Liver (tissue), 7 donors: ENCODE measurements at regions not wholly inside any gene's neighbourhood (a gene's known extent, or its start where the extent isn't known, plus 50 kb on each side); places are given as distances from the start of the nearest gene placed in this dataset.

ENCODE experiments used
- DNase-seq: peaks from one replicate; pipeline ENCODE4 v3.0.0-alpha.2; 2017; ENCODE audit warnings: low spot score
- H3K27ac ChIP-seq, 2 donors: one replicate each; pipeline ENCODE4 v1.7.0; 2013; ENCODE audit warnings: inconsistent platforms in 2 of 2, low read length in 2 of 2, control low read depth in 1 of 2, low read depth in 1 of 2, mild to moderate bottlenecking in 1 of 2
- H3K27me3 ChIP-seq, 4 donors: one replicate each; pipeline versions ENCODE4 v1.6.1 to v1.7.0; 2013; ENCODE audit warnings: low read length in 3 of 4, inconsistent platforms in 1 of 4, mild to moderate bottlenecking in 1 of 4, moderate library complexity in 1 of 4; ENCODE audit not compliant: control insufficient read depth in 4 of 4, insufficient read depth in 4 of 4
- H3K36me3 ChIP-seq, 4 donors: one replicate each; pipeline versions ENCODE4 v1.6.1 to v1.7.0; 2013; ENCODE audit warnings: low read length in 3 of 4, mild to moderate bottlenecking in 3 of 4, low read depth in 1 of 4, moderate library complexity in 1 of 4; ENCODE audit not compliant: control insufficient read depth in 4 of 4, insufficient read depth in 3 of 4
- H3K4me1 ChIP-seq, 4 donors: one replicate each; pipeline versions ENCODE4 v1.6.1 to v1.7.0; 2013; ENCODE audit warnings: low read length in 3 of 4, mild to moderate bottlenecking in 3 of 4, moderate library complexity in 1 of 4; ENCODE audit not compliant: control insufficient read depth in 4 of 4, insufficient read depth in 4 of 4
- H3K4me3 ChIP-seq, 3 donors: one replicate each; pipeline versions ENCODE4 v1.6.1 to v1.7.0; 2013; ENCODE audit warnings: low read length in 3 of 3, control low read depth in 1 of 3, low read depth in 1 of 3, mild to moderate bottlenecking in 1 of 3
- H3K9ac ChIP-seq, 2 donors: one replicate each; pipeline ENCODE4 v1.7.0; 2013; ENCODE audit warnings: low read length in 2 of 2, mild to moderate bottlenecking in 2 of 2, moderate library complexity in 2 of 2, control low read depth in 1 of 2, low read depth in 1 of 2
- H3K9me3 ChIP-seq, 4 donors: one replicate each; pipeline versions ENCODE4 v1.6.1 to v1.7.0; 2013; ENCODE audit warnings: low read length in 3 of 4; ENCODE audit not compliant: control insufficient read depth in 4 of 4
- ATF3 ChIP-seq: IDR thresholded peaks from 2 replicates; pipeline ENCODE4 v1.6.1; 2016; ENCODE audit warnings: antibody characterized with exemption
- EGR1 ChIP-seq, 2 donors: IDR thresholded peaks; 2 replicates each; pipeline ENCODE4 v1.6.1; 2016 to 2018; ENCODE audit warnings: antibody characterized with exemption in 2 of 2, low read depth in 2 of 2
- FOXA1 ChIP-seq: IDR thresholded peaks from 2 replicates; pipeline ENCODE4 v1.6.1; 2016; ENCODE audit warnings: antibody characterized with exemption
- FOXA2 ChIP-seq: IDR thresholded peaks from 2 replicates; pipeline ENCODE4 v1.6.1; 2016; ENCODE audit warnings: antibody characterized with exemption
- GABPA ChIP-seq, 2 donors: IDR thresholded peaks in 1 of 2; conservative IDR thresholded peaks in 1 of 2; 2 replicates each; pipeline ENCODE4 v1.6.1; 2016; ENCODE audit warnings: antibody characterized with exemption in 2 of 2, mild to moderate bottlenecking in 1 of 2, moderate library complexity in 1 of 2
- HNF4A ChIP-seq, 2 donors: conservative IDR thresholded peaks; 2 replicates each; pipeline ENCODE4 v1.6.1; 2016; ENCODE audit warnings: antibody characterized with exemption in 2 of 2, mild to moderate bottlenecking in 2 of 2
- HNF4G ChIP-seq: IDR thresholded peaks from 2 replicates; pipeline ENCODE4 v1.6.1; 2016; ENCODE audit warnings: antibody characterized with exemption
- MAX ChIP-seq: IDR thresholded peaks from 2 replicates; pipeline ENCODE4 v1.6.1; 2016; ENCODE audit warnings: antibody characterized with exemption
- NR2F2 ChIP-seq: IDR thresholded peaks from 2 replicates; pipeline ENCODE4 v1.6.1; 2016; ENCODE audit warnings: antibody characterized with exemption
- RXRA ChIP-seq, 2 donors: IDR thresholded peaks; 2 replicates each; pipeline ENCODE4 v1.6.1; 2017 to 2018; ENCODE audit warnings: antibody characterized with exemption in 2 of 2, mild to moderate bottlenecking in 1 of 2
- SP1 ChIP-seq: IDR thresholded peaks from 2 replicates; pipeline ENCODE4 v1.6.1; 2018; ENCODE audit warnings: antibody characterized with exemption, mild to moderate bottlenecking
- ZBTB33 ChIP-seq: IDR thresholded peaks from 2 replicates; pipeline ENCODE4 v1.6.1; 2016; ENCODE audit warnings: antibody characterized with exemption
- WGBS: extraction: QIAGEN DNeasy Blood & Tissue Kit; methylation state at CpG from one replicate; pipeline ENCODE4 v1.1.7; 2013; 5-methylcytosine and 5-hydroxymethylcytosine counted together
- donor health status: healthy.
- donor health status: healthy.
- donor health status: healthy.
- donor health status: healthy.

- TF ChIP-seq EGR1 (IDR thresholded peaks at IDR 0.05; ENCODE audit: low read depth in 2 of 2) = no peak
- TF ChIP-seq FOXA1 = no peak
- TF ChIP-seq SP1 = no peak
- TF ChIP-seq HNF4G = no peak
- TF ChIP-seq FOXA2 = no peak
- TF ChIP-seq ATF3 = no peak
- no peak for TF ChIP-seq HNF4A (conservative IDR thresholded peaks at IDR 0.05)
- no peak for TF ChIP-seq RXRA (IDR thresholded peaks at IDR 0.05)
- TF ChIP-seq NR2F2 = no peak
- TF ChIP-seq GABPA (IDR thresholded peaks at IDR 0.05 in 1 of 2, conservative IDR thresholded peaks at IDR 0.05 in 1 of 2) = no peak
- TF ChIP-seq MAX = no peak
These were observed 177.0 kb upstream of the VASH1 start (continued) for GRCh38 chr14:76584271-76584702.

- no peaks in the 10 kb centered on the region for H3K9me3 ChIP-seq
- H3K4me1 ChIP-seq = no peaks in the 10 kb centered on the region
- 43% methylated on average over 8 of the region's 8 CpGs for whole genome bisulfite sequencing
- no peak overlapping the region for H3K9ac ChIP-seq
- TF ChIP-seq EGR1 (IDR thresholded peaks at IDR 0.05; ENCODE audit: low read depth in 2 of 2) (no peak), RXRA (IDR thresholded peaks at IDR 0.05) (no peak), FOXA1 (no peak), SP1 (no peak)
- no peak for DNase-seq
- no peaks in the 10 kb centered on the region for H3K36me3 ChIP-seq
- no peak overlapping the region for H3K4me3 ChIP-seq
- no peak overlapping the region for H3K27ac ChIP-seq
- no peaks in the 10 kb centered on the region for H3K27me3 ChIP-seq
These were observed 175.7 kb upstream of the VASH1 start for GRCh38 chr14:76585616-76586015.

GRCh38 chr14:76589246-76589645 lies 172.0 kb upstream of the VASH1 start:
- no peak for DNase-seq
- Histone ChIP-seq H3K36me3 (no peaks in the 10 kb centered on the region), H3K9me3 (no peaks in the 10 kb centered on the region), H3K9ac (no peak overlapping the region), H3K27ac (no peak overlapping the region), H3K4me3 (no peak overlapping the region), H3K27me3 (no peaks in the 10 kb centered on the region), H3K4me1 (no peaks in the 10 kb centered on the region)
- 94% methylated on average over 4 of the region's 4 CpGs for WGBS
- TF ChIP-seq GABPA (IDR thresholded peaks at IDR 0.05 in 1 of 2, conservative IDR thresholded peaks at IDR 0.05 in 1 of 2) = no peak
- TF ChIP-seq RXRA (IDR thresholded peaks at IDR 0.05) = no peak

GRCh38 chr14:76591266-76591665 lies 170.0 kb upstream of the VASH1 start:
- Histone ChIP-seq H3K36me3 (no peaks in the 10 kb centered on the region), H3K9ac (no peak overlapping the region), H3K27me3 (no peaks in the 10 kb centered on the region), H3K9me3 (no peaks in the 10 kb centered on the region), H3K4me3 (no peak overlapping the region), H3K27ac (no peak overlapping the region), H3K4me1 (no peaks in the 10 kb centered on the region)
- 50% methylated on average over 10 of the region's 10 CpGs for WGBS
- DNase-seq = no peak
- TF ChIP-seq ZBTB33 = no peak
